ENCODE measurements at regions not wholly inside any gene's neighbourhood (a gene's known extent, or its start where the extent isn't known, plus 50 kb on each side); places are given as distances from the start of the nearest gene placed in this dataset.

DNA sequence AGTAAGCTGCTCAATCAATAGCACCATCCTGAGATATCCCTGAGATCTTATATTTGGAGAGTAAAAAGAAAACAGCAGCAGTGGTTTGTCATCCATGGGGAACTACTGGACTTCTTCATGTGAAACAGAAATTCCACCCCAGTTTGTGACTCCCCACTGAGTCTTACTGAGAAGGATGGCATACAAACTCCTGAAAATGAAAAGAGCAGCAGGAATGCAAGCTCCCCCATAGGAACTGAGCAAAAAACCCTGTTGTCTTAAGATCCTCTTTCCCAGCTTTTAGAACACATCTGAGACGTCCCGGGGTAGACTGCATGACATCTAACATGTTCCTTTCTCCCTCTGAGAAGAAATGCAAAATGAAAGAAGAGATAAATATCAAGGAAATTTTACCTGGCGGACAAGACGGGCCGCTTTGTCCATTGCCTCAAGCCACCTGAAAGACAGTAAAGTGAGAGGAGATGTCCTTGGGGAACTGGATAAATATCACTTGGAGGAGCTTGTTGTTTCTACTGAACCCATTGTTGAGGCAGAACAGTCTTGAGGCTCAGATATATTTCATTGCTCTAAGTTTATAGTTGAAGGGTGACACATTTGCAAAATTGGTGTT lies 117.1 kb downstream of the NUDT12 start:
- H3K4me2 ChIP-seq (ENCODE audit: insufficient read depth, low read length), result no peak overlapping the region
- H3K4me1 ChIP-seq (ENCODE audit: control insufficient read depth, extremely low read depth, insufficient read depth, low read length), result peaks cover 6% of the 10 kb centered on the region
- no peaks in the 10 kb centered on the region for H3K79me2 ChIP-seq (ENCODE audit: control insufficient read depth, insufficient read depth, low read length)
- H3K9me1 ChIP-seq (replicated peaks; ENCODE audit: control insufficient read depth, extremely low read depth, insufficient read depth, low read length), result no peaks in the 10 kb centered on the region
- dilution Hi-C loops (cut with MboI; ENCODE audit: extremely low pct_ligation_motif_present, low sequenced_read_pairs), result no loop called here
- no peak overlapping the region for H2AFZ ChIP-seq (ENCODE audit: low read depth, low read length)
- no peaks in the 10 kb centered on the region for H3K36me3 ChIP-seq (ENCODE audit: control insufficient read depth in 2 of 2, extremely low read depth in 1 of 2, insufficient read depth in 2 of 2, low read length in 2 of 2)
- ChIA-PET CTCF (no interaction called here), POLR2A (no interaction called here)
- no TSS peak for BruUV-seq (replicated peaks)
- intact Hi-C loops (cut with micrococcal nuclease), result no loop called here
- H4K20me1 ChIP-seq (replicated peaks; ENCODE audit: control insufficient read depth, extremely low read depth, insufficient read depth, low read length), result no peaks in the 10 kb centered on the region
- no peak overlapping the region for H3K9ac ChIP-seq (replicated peaks; ENCODE audit: extremely low read depth, insufficient read depth, low read length)
- TF ChIP-seq JUN (IDR thresholded peaks at IDR 0.05; ENCODE audit: borderline replicate concordance, insufficient read depth, insufficient read length, low read depth) (no peak), EZH2 (IDR thresholded peaks at IDR 0.05; ENCODE audit: borderline replicate concordance, low read depth, low read length, severe bottlenecking) (no peak)
- TF ChIP-seq, protein P1, sequence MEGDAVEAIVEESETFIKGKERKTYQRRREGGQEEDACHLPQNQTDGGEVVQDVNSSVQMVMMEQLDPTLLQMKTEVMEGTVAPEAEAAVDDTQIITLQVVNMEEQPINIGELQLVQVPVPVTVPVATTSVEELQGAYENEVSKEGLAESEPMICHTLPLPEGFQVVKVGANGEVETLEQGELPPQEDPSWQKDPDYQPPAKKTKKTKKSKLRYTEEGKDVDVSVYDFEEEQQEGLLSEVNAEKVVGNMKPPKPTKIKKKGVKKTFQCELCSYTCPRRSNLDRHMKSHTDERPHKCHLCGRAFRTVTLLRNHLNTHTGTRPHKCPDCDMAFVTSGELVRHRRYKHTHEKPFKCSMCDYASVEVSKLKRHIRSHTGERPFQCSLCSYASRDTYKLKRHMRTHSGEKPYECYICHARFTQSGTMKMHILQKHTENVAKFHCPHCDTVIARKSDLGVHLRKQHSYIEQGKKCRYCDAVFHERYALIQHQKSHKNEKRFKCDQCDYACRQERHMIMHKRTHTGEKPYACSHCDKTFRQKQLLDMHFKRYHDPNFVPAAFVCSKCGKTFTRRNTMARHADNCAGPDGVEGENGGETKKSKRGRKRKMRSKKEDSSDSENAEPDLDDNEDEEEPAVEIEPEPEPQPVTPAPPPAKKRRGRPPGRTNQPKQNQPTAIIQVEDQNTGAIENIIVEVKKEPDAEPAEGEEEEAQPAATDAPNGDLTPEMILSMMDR (IDR thresholded peaks at IDR 0.05; ENCODE audit: extremely low read depth in 1 of 2, insufficient read depth in 1 of 2, low read depth in 1 of 2, low read length in 2 of 2), result no peak
- no peaks in the 10 kb centered on the region for H3K27me3 ChIP-seq (ENCODE audit: control insufficient read depth in 2 of 2, insufficient read depth in 2 of 2, low read length in 2 of 2)
- no peaks in the 10 kb centered on the region for H3K9me3 ChIP-seq (replicated peaks; ENCODE audit: control insufficient read depth, insufficient read depth, low read length)
- H3K4me3 ChIP-seq (replicated peaks in 1 of 3; ENCODE audit: insufficient read depth in 1 of 3, low read depth in 1 of 3, low read length in 3 of 3), result no peak overlapping the region
- DNase-seq (ENCODE audit: low read depth, low spot score), result no peak
- FAIRE-seq, result no peak
- H3K27ac ChIP-seq (ENCODE audit: insufficient read depth, low read depth, low read length), result no peak overlapping the region

DNA sequence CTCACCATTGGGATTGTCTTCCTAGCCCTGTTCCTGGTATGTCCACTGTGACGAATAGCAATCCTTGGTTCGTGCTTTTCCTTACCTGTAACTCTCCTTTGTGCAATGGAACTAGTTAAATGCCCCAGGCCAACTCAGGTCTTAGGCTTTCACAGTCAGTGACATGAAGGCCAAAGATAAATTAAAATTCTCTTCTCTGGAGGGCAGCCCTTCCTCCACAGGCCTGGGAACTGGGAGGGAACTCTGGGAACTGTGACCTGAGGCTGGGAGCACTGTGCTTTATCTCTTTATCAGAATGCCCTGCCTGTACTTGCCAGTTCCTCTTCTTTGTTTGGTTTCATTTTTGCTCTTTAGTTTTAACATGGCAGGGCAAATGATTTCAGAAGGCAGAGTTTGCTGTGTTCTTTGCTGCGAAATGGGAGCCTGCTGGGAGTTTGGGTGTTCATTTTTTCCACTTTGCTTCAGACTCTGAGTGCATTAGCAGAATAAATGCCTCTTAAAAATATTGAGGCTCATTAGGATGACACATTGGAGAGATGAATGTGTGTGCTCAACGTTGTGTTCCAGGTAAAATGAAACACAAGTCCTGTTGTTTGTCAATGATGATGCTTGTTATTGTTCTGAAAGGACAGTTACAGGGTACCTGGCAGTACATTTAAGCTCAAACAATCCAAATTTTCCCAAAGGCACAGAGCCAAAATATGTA lies 118.1 kb downstream of the NUDT12 start:
- no TSS peak for BruUV-seq (replicated peaks)
- H3K4me3 ChIP-seq (replicated peaks in 1 of 3; ENCODE audit: insufficient read depth in 1 of 3, low read depth in 1 of 3, low read length in 3 of 3), result no peak overlapping the region
- no peaks in the 10 kb centered on the region for H4K20me1 ChIP-seq (replicated peaks; ENCODE audit: control insufficient read depth, extremely low read depth, insufficient read depth, low read length)
- H3K27me3 ChIP-seq (ENCODE audit: control insufficient read depth in 2 of 2, insufficient read depth in 2 of 2, low read length in 2 of 2), result no peaks in the 10 kb centered on the region
- DNase-seq (ENCODE audit: low read depth, low spot score), result no peak
- POLR2A ChIA-PET, result no interaction called here
- H3K79me2 ChIP-seq (ENCODE audit: control insufficient read depth, insufficient read depth, low read length), result no peaks in the 10 kb centered on the region
- intact Hi-C loops (cut with micrococcal nuclease), result no loop called here
- TF ChIP-seq, protein P1 (IDR thresholded peaks at IDR 0.05; ENCODE audit: extremely low read depth in 1 of 2, insufficient read depth in 1 of 2, low read depth in 1 of 2, low read length in 2 of 2), result no peak
- TF ChIP-seq, protein P2, sequence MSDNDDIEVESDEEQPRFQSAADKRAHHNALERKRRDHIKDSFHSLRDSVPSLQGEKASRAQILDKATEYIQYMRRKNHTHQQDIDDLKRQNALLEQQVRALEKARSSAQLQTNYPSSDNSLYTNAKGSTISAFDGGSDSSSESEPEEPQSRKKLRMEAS (IDR thresholded peaks at IDR 0.05; ENCODE audit: insufficient read depth, insufficient read length), result no peak
- TF ChIP-seq FOS (IDR thresholded peaks at IDR 0.05; ENCODE audit: borderline replicate concordance, insufficient read depth, low read length) (no peak), MYC (IDR thresholded peaks at IDR 0.05; ENCODE audit: low read depth, low read length) (no peak), POLR2AphosphoS5 (IDR thresholded peaks at IDR 0.05; ENCODE audit: insufficient read depth, low read depth, low read length) (no peak), JUN (IDR thresholded peaks at IDR 0.05; ENCODE audit: borderline replicate concordance, insufficient read depth, insufficient read length, low read depth) (no peak), GATA2 (IDR thresholded peaks at IDR 0.05; ENCODE audit: insufficient read depth, insufficient read length, low read depth, low read length) (no peak), EZH2 (IDR thresholded peaks at IDR 0.05; ENCODE audit: borderline replicate concordance, low read depth, low read length, severe bottlenecking) (no peak), POLR2A (IDR thresholded peaks at IDR 0.05; ENCODE audit: low read depth, low read length) (no peak)
- dilution Hi-C loops (cut with MboI; ENCODE audit: extremely low pct_ligation_motif_present, low sequenced_read_pairs), result no loop called here
- H2AFZ ChIP-seq (ENCODE audit: low read depth, low read length), result no peak overlapping the region
- CTCF ChIA-PET, result no interaction called here
- H3K9me1 ChIP-seq (replicated peaks; ENCODE audit: control insufficient read depth, extremely low read depth, insufficient read depth, low read length), result no peaks in the 10 kb centered on the region
- H3K4me1 ChIP-seq (ENCODE audit: control insufficient read depth, extremely low read depth, insufficient read depth, low read length), result peaks cover 6% of the 10 kb centered on the region
- H3K36me3 ChIP-seq (ENCODE audit: control insufficient read depth in 2 of 2, extremely low read depth in 1 of 2, insufficient read depth in 2 of 2, low read length in 2 of 2), result no peaks in the 10 kb centered on the region
- H3K4me2 ChIP-seq (ENCODE audit: insufficient read depth, low read length), result no peak overlapping the region
- H3K9ac ChIP-seq (replicated peaks; ENCODE audit: extremely low read depth, insufficient read depth, low read length), result no peak overlapping the region
- no peak for FAIRE-seq
- no peak overlapping the region for H3K27ac ChIP-seq (ENCODE audit: insufficient read depth, low read depth, low read length)
- no peaks in the 10 kb centered on the region for H3K9me3 ChIP-seq (replicated peaks; ENCODE audit: control insufficient read depth, insufficient read depth, low read length)

All from endothelial cell of umbilical vein (primary cell).